Suppressor macrophage treated with lipopolysaccharide for 1 hour (primary cell): ENCODE measurements at regions not wholly inside any gene's neighbourhood (a gene's known extent, or its start where the extent isn't known, plus 50 kb on each side); places are given as distances from the start of the nearest gene placed in this dataset.
"Not testable (repeated sequence)": the region's sequence is repeated elsewhere in the genome, so short reads cannot be mapped to it uniquely, and the experiment has no call there.

Experiments
- DNase-seq, 3 donors: peaks; one replicate each; pipeline ENCODE4 v3.0.0-alpha.2; 2020 to 2022

DNA sequence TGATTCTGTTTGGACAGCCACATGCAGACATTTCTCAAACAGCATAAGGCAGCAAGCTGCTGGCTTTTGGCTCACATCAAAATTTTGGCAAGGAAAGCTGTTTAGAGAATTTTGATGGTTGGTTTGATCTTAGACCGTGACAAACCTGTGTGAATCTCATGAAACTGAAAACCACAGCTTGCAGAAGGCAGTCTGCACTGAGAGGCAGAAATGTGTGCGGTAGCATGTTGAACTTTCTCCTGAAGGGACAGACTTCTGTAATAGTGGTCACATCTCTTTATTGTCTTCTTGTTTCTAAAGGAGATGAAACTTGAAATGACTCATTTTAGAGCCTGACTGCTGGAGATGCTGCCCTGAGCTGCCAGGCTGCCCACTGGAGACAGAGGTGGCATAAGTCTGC lies 371.6 kb downstream of the TEX29 start:
- DNase-seq = not testable (repeated sequence)

DNA sequence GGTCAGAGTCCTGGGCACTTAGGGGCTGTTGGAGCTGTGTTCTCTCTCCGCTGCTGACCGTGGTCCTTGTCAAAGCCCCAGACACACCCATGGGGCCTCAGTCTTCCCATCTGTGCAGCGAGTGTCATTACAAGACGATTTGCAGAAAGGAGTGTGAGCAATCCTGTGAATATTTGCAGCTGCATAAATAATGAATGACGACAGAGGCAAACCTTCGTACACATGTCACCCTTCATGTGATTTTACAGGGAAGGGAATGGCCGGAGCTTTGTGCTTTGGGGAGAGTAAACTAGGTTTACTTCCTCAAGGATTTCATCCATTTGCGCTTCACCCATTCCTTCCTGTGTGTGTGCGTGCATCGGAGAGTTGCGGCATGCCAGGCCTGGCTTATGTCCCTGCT lies 370.8 kb upstream of the SOX1 start:
- DNase-seq = not testable (repeated sequence)

DNA sequence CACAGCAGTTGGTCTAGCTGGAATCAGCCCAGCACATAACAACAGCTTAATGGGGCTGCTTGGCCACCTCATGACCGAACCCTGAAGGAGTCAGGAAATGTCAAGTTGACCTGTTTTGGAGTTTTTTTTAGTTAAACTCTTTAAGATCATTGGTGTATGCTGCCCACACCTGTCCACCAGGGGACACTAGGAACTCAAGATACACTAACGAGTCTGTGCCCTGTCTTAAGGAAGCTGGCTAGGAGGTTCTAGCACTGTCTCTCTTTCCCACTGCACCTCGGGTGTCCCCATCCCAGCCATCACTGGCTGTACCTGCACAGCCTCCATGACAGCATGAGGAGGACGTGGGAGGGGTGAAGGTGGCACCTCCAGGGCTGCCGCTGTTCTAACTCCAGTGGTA lies 364.9 kb upstream of the SOX1 start:
- not testable (repeated sequence) for DNase-seq
